Adrenal gland (tissue), 5 donors: ENCODE measurements at regions not wholly inside any gene's neighbourhood (a gene's known extent, or its start where the extent isn't known, plus 50 kb on each side); places are given as distances from the start of the nearest gene placed in this dataset.

Experiments used
- CTCF ChIP-seq, 6 experiments: fragments of 450-650 bp in 4 of 6; fragments of 200-600 bp in 2 of 6; sonication (generic) in 1 of 6; IDR thresholded peaks; 1 replicate in 5 of 6; 2 replicates in 1 of 6; pipeline versions ENCODE4 v1.5.1 to v1.8.0; 2016 to 2021; ENCODE audit warnings: antibody characterized with exemption in 6 of 6, mild to moderate bottlenecking in 2 of 6, moderate library complexity in 1 of 6
- POLR2A ChIP-seq, 2 donors: fragments of 450-650 bp; IDR thresholded peaks; one replicate each; pipeline ENCODE4 v1.6.1; 2017; ENCODE audit warnings: antibody characterized with exemption in 2 of 2, mild to moderate bottlenecking in 2 of 2, moderate library complexity in 1 of 2
- donor health status: DM: no; HTN: no; CAD: no.

- TF ChIP-seq POLR2A (IDR thresholded peaks at IDR 0.05), result no peak
- TF ChIP-seq CTCF (IDR thresholded peaks at IDR 0.05), result no peak
Measured at GRCh38 chr5:57658018-57658417, 175.4 kb upstream of the ACTBL2 start.
